ENCODE measurements at regions not wholly inside any gene's neighbourhood (a gene's known extent, or its start where the extent isn't known, plus 50 kb on each side); places are given as distances from the start of the nearest gene placed in this dataset.
A peak's percentile ranks its signal among the peaks of the same experiment; 100 is the strongest.

GRCh38 chr3:15851735-15852134, 54.0 kb upstream of the ANKRD28 start:
- H2AFZ ChIP-seq (ENCODE audit: control insufficient read depth, low read length): no peak overlapping the region
- no peaks in the 10 kb centered on the region for H3K9me3 ChIP-seq (ENCODE audit: control insufficient read depth, low read depth, low read length)
- dilution Hi-C loops (cut with MboI; ENCODE audit: extremely low pct_ligation_motif_present, low sequenced_read_pairs): no loop called here
- H3K9ac ChIP-seq (ENCODE audit: control insufficient read depth, extremely low read depth, insufficient read depth, low read length): no peak overlapping the region
- no peak for FAIRE-seq
- no peak overlapping the region for H3K4me2 ChIP-seq (ENCODE audit: control insufficient read depth, extremely low read depth, insufficient read depth, low read depth, low read length)
- H3K36me3 ChIP-seq (ENCODE audit: control insufficient read depth in 2 of 2, extremely low read depth in 1 of 2, insufficient read depth in 2 of 2, low read length in 2 of 2): peaks cover 2 to 3% of the 10 kb centered on the region in 2 experiments
- DNase-seq (ENCODE audit: low read depth, low spot score): no peak
- no peaks in the 10 kb centered on the region for H3K27me3 ChIP-seq (ENCODE audit: control insufficient read depth, extremely low read depth, insufficient read depth, low read length)
- no peaks in the 10 kb centered on the region for H3K9me1 ChIP-seq (ENCODE audit: control insufficient read depth, extremely low read depth, insufficient read depth, low read length)
- no peak overlapping the region for H3K4me3 ChIP-seq (ENCODE audit: control insufficient read depth in 2 of 3, extremely low read depth in 1 of 3, insufficient read depth in 2 of 3, low read depth in 1 of 3, low read length in 3 of 3)
- H3K4me1 ChIP-seq (ENCODE audit: control insufficient read depth, extremely low read depth, insufficient read depth, low read length): no peaks in the 10 kb centered on the region
- TF ChIP-seq EZH2 (IDR thresholded peaks at IDR 0.05; ENCODE audit: low read length): no peak
- no peak for TF ChIP-seq CTCF (optimal IDR thresholded peaks at IDR 0.05 in 1 of 3, IDR thresholded peaks at IDR 0.05 in 1 of 3, conservative IDR thresholded peaks at IDR 0.05 in 1 of 3; ENCODE audit: extremely low read depth in 1 of 3, insufficient read depth in 2 of 3, low read length in 3 of 3)
- H3K27ac ChIP-seq (ENCODE audit: control insufficient read depth, insufficient read depth, low read length): no peak overlapping the region
- peaks cover 78% of the 10 kb centered on the region for H3K79me2 ChIP-seq (ENCODE audit: control insufficient read depth, insufficient read depth, low read length)
- H4K20me1 ChIP-seq (ENCODE audit: control insufficient read depth, extremely low read depth, insufficient read depth, low read length): no peaks in the 10 kb centered on the region

- Histone ChIP-seq H3K79me2 (ENCODE audit: control insufficient read depth, insufficient read depth, low read length) (peaks cover 53% of the 10 kb centered on the region), H3K4me3 (ENCODE audit: control insufficient read depth in 2 of 3, extremely low read depth in 1 of 3, insufficient read depth in 2 of 3, low read depth in 1 of 3, low read length in 3 of 3) (peak overlapping the region; percentile 82 to 92 (median 90)), H3K4me2 (ENCODE audit: control insufficient read depth, extremely low read depth, insufficient read depth, low read depth, low read length) (peak overlapping the region; percentile 98), H3K36me3 (ENCODE audit: control insufficient read depth in 2 of 2, extremely low read depth in 1 of 2, insufficient read depth in 2 of 2, low read length in 2 of 2) (peaks cover 0 to 3% of the 10 kb centered on the region in 2 experiments), H3K4me1 (ENCODE audit: control insufficient read depth, extremely low read depth, insufficient read depth, low read length) (peaks cover 14% of the 10 kb centered on the region), H3K9ac (ENCODE audit: control insufficient read depth, extremely low read depth, insufficient read depth, low read length) (peak overlapping the region; percentile 86), H4K20me1 (ENCODE audit: control insufficient read depth, extremely low read depth, insufficient read depth, low read length) (no peaks in the 10 kb centered on the region), H2AFZ (ENCODE audit: control insufficient read depth, low read length) (peak overlapping the region; percentile 75), H3K9me1 (ENCODE audit: control insufficient read depth, extremely low read depth, insufficient read depth, low read length) (no peaks in the 10 kb centered on the region), H3K27ac (ENCODE audit: control insufficient read depth, insufficient read depth, low read length) (peak overlapping the region; percentile 73), H3K9me3 (ENCODE audit: control insufficient read depth, low read depth, low read length) (no peaks in the 10 kb centered on the region), H3K27me3 (ENCODE audit: control insufficient read depth, extremely low read depth, insufficient read depth, low read length) (no peaks in the 10 kb centered on the region)
- DNase-seq (ENCODE audit: low read depth, low spot score) (no peak), FAIRE-seq (no peak)
- dilution Hi-C loops (cut with MboI; ENCODE audit: extremely low pct_ligation_motif_present, low sequenced_read_pairs): no loop called here
- no peak for TF ChIP-seq CTCF (optimal IDR thresholded peaks at IDR 0.05 in 1 of 3, IDR thresholded peaks at IDR 0.05 in 1 of 3, conservative IDR thresholded peaks at IDR 0.05 in 1 of 3; ENCODE audit: extremely low read depth in 1 of 3, insufficient read depth in 2 of 3, low read length in 3 of 3)
- no peak for TF ChIP-seq EZH2 (IDR thresholded peaks at IDR 0.05; ENCODE audit: low read length)
These were observed 61.0 kb upstream of the ANKRD28 start for GRCh38 chr3:15858547-15859506.

Measured in keratinocyte (primary cell).